Suprapubic skin (tissue), 3 donors: ENCODE measurements at regions not wholly inside any gene's neighbourhood (a gene's known extent, or its start where the extent isn't known, plus 50 kb on each side); places are given as distances from the start of the nearest gene placed in this dataset.

Experiments used
- CTCF ChIP-seq, 2 donors: fragments of 200-600 bp in 1 of 2; fragments of 450-650 bp in 1 of 2; sonication (generic) in 1 of 2; IDR thresholded peaks; one replicate each; pipeline ENCODE4 v1.5.1; 2016 to 2019; ENCODE audit warnings: antibody characterized with exemption in 2 of 2, mild to moderate bottlenecking in 1 of 2, moderate library complexity in 1 of 2
- EP300 ChIP-seq: sonication (generic); formaldehyde crosslinking; IDR thresholded peaks from one replicate; pipeline ENCODE4 v1.6.1; 2017; ENCODE audit warnings: antibody characterized with exemption

- TF ChIP-seq EP300 (no peak), CTCF (IDR thresholded peaks at IDR 0.05) (no peak)
Measured at GRCh38 chr2:156023229-156023869, 309.2 kb downstream of the NR4A2 start.
